ENCODE measurements at regions not wholly inside any gene's neighbourhood (a gene's known extent, or its start where the extent isn't known, plus 50 kb on each side); places are given as distances from the start of the nearest gene placed in this dataset.

DNA sequence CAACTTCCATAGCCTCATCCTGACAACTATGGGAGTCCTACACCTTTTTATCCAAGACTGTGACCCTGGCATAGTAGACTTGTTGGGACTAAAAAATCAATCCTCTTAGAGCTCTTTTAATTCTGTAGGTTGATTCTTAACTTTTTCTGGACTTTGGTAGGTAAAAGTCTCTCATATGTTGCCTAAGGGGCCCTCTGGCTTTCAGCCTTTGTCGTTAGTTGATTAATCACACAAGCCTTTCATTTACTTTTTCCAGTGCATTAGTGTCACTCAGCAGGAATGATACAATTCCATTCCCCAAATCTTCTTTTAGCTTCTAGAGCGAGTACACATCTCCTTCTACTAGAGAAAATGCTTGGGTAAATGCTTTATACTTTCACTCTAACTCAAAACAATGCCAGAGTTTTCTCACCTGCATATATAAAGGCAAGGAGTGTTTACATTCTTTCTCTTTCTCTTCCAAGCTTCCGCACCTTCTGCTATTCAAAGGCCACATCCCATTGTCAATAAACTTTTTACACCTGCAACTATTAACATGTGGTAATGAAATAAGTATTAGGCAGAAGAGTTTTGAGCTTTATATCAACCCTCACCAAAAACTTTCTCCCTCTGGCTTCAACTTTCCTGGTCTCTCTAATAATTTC is 516.6 kb downstream of the FAM181B start:
- Histone ChIP-seq H3K27me3 (ENCODE audit: control insufficient read depth in 3 of 3, insufficient read depth in 3 of 3, low read depth in 1 of 3, low read length in 3 of 3) (no peaks in the 10 kb centered on the region), H3K9me3 (replicated peaks in 1 of 2; ENCODE audit: control insufficient read depth in 2 of 2, insufficient read depth in 1 of 2, low read depth in 1 of 2, low read length in 2 of 2) (no peaks in the 10 kb centered on the region), H2BK120ac (ENCODE audit: low read depth, low read length) (no peak overlapping the region), H3K23ac (ENCODE audit: low read depth, low read length, poor library complexity) (no peak overlapping the region), H3K36me3 (replicated peaks in 1 of 2; ENCODE audit: control insufficient read depth in 2 of 2, insufficient read depth in 2 of 2, low read length in 2 of 2) (no peaks in the 10 kb centered on the region), H2AK5ac (ENCODE audit: low read depth, low read length) (no peak overlapping the region), H3K18ac (ENCODE audit: low read length) (no peak overlapping the region), H3K4me3 (ENCODE audit: low read length in 2 of 2) (no peak overlapping the region), H2BK12ac (ENCODE audit: low read length) (no peak overlapping the region), H2AFZ (ENCODE audit: low read length) (no peak overlapping the region), H3K4me1 (ENCODE audit: control insufficient read depth in 2 of 2, insufficient read depth in 1 of 2, low read depth in 1 of 2, low read length in 2 of 2) (no peaks in the 10 kb centered on the region), H3K9ac (ENCODE audit: low read depth, low read length, poor library complexity) (no peak overlapping the region), H4K8ac (ENCODE audit: low read depth, low read length) (no peak overlapping the region), H3K79me1 (ENCODE audit: low read depth, low read length) (no peaks in the 10 kb centered on the region), H3K4me2 (ENCODE audit: insufficient read depth, low read length, poor library complexity, severe bottlenecking) (no peak overlapping the region), H3K4ac (ENCODE audit: low read length) (no peak overlapping the region), H2BK15ac (ENCODE audit: low read length) (no peak overlapping the region), H2BK5ac (ENCODE audit: low read length) (no peak overlapping the region), H3K27ac (replicated peaks; ENCODE audit: low read length) (no peak overlapping the region), H3K14ac (ENCODE audit: low read length) (no peak overlapping the region), H4K91ac (ENCODE audit: low read depth, low read length, poor library complexity) (no peak overlapping the region)
- no CpG with 5 or more reads among the region's 3 CpGs for WGBS, 2 donors (ENCODE audit: extremely low coverage in 2 of 2, insufficient read length in 2 of 2, insufficient replicate concordance in 1 of 2)
- no peak for DNase-seq (ENCODE audit: low spot score)

DNA sequence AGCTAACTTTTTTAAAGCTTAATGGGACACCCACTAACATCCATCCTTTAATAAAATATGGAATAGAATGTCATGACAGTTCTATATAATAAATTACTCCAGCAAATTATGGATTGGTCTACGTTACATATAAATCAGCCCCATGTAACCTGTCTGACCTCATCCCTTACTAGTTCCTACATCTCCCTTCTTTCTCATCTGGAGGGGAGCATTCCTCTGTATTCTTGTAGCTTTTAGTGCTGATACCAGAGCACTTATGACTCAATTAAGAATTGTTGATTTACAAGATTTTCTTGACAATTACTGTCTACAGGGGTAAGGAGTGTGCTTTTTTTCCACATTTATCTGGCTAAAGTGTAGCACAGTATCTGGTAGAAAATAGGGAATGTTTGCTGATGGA is 523.7 kb downstream of the FAM181B start:
- Histone ChIP-seq H2AK5ac (ENCODE audit: low read depth, low read length) (no peak overlapping the region), H2BK120ac (ENCODE audit: low read depth, low read length) (no peak overlapping the region), H2BK15ac (ENCODE audit: low read length) (no peak overlapping the region), H3K36me3 (replicated peaks in 1 of 2; ENCODE audit: control insufficient read depth in 2 of 2, insufficient read depth in 2 of 2, low read length in 2 of 2) (no peaks in the 10 kb centered on the region), H3K4ac (ENCODE audit: low read length) (no peak overlapping the region), H4K91ac (ENCODE audit: low read depth, low read length, poor library complexity) (no peak overlapping the region), H3K79me1 (ENCODE audit: low read depth, low read length) (no peaks in the 10 kb centered on the region), H3K4me2 (ENCODE audit: insufficient read depth, low read length, poor library complexity, severe bottlenecking) (no peak overlapping the region), H3K18ac (ENCODE audit: low read length) (no peak overlapping the region), H3K14ac (ENCODE audit: low read length) (no peak overlapping the region), H4K8ac (ENCODE audit: low read depth, low read length) (no peak overlapping the region), H3K23ac (ENCODE audit: low read depth, low read length, poor library complexity) (no peak overlapping the region), H2AFZ (ENCODE audit: low read length) (no peak overlapping the region), H3K4me3 (ENCODE audit: low read length in 2 of 2) (no peak overlapping the region), H3K27me3 (ENCODE audit: control insufficient read depth in 3 of 3, insufficient read depth in 3 of 3, low read depth in 1 of 3, low read length in 3 of 3) (no peaks in the 10 kb centered on the region), H3K9me3 (replicated peaks in 1 of 2; ENCODE audit: control insufficient read depth in 2 of 2, insufficient read depth in 1 of 2, low read depth in 1 of 2, low read length in 2 of 2) (no peaks in the 10 kb centered on the region), H3K9ac (ENCODE audit: low read depth, low read length, poor library complexity) (no peak overlapping the region), H3K27ac (replicated peaks; ENCODE audit: low read length) (no peak overlapping the region), H2BK12ac (ENCODE audit: low read length) (no peak overlapping the region), H3K4me1 (ENCODE audit: control insufficient read depth in 2 of 2, insufficient read depth in 1 of 2, low read depth in 1 of 2, low read length in 2 of 2) (no peaks in the 10 kb centered on the region), H2BK5ac (ENCODE audit: low read length) (no peak overlapping the region)
- no CpG with 5 or more reads among the region's 1 CpG for WGBS, 2 donors (ENCODE audit: extremely low coverage in 2 of 2, insufficient read length in 2 of 2, insufficient replicate concordance in 1 of 2)
- DNase-seq (ENCODE audit: low spot score), result no peak

DNA sequence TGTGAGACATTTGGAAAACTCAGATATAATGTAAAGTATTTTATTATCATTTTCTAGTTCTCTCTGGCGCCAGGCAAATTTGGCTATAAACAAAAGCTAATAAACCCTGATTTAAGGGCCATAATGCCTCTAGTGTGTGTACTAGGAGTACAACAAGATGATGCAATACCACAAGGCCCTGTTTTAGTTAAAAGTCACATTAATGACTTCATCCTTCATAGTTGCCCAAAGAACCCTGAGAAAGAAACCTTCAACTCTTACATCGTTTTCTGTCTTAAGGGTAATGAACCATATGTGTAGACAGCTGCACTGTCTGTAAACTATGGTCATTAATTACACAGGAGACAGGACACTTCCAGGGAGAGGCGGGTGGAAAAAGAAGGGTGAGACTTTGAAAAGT is 538.4 kb downstream of the FAM181B start:
- Histone ChIP-seq H3K36me3 (replicated peaks in 1 of 2; ENCODE audit: control insufficient read depth in 2 of 2, insufficient read depth in 2 of 2, low read length in 2 of 2) (no peaks in the 10 kb centered on the region), H3K23ac (ENCODE audit: low read depth, low read length, poor library complexity) (no peak overlapping the region)

DNA sequence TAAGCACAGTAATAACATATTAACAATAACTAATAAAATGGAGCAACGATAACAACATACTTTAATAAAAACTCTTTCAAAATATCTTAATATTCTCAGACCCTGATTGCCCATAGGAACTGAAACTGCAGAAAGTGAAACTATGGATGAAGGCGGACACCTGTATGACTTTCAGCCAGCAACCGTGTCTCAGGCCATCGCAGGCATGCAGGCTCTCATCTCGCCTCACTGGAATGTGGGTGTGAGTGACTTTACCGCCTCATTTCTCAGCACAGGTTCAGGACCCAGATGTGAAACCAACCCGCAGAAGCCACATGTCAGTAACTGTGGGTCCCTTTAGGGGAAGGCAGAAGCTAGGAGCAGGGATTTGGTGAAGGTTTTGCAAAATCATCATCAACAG is 539.1 kb downstream of the FAM181B start:
- Histone ChIP-seq H3K14ac (ENCODE audit: low read length) (no peak overlapping the region), H4K8ac (ENCODE audit: low read depth, low read length) (no peak overlapping the region), H3K9me3 (replicated peaks in 1 of 2; ENCODE audit: control insufficient read depth in 2 of 2, insufficient read depth in 1 of 2, low read depth in 1 of 2, low read length in 2 of 2) (no peaks in the 10 kb centered on the region), H3K4ac (ENCODE audit: low read length) (no peak overlapping the region), H3K4me2 (ENCODE audit: insufficient read depth, low read length, poor library complexity, severe bottlenecking) (no peak overlapping the region), H2BK5ac (ENCODE audit: low read length) (no peak overlapping the region), H2BK15ac (ENCODE audit: low read length) (no peak overlapping the region), H3K27me3 (ENCODE audit: control insufficient read depth in 3 of 3, insufficient read depth in 3 of 3, low read depth in 1 of 3, low read length in 3 of 3) (no peaks in the 10 kb centered on the region), H3K4me3 (ENCODE audit: low read length in 2 of 2) (no peak overlapping the region), H3K4me1 (ENCODE audit: control insufficient read depth in 2 of 2, insufficient read depth in 1 of 2, low read depth in 1 of 2, low read length in 2 of 2) (no peaks in the 10 kb centered on the region), H3K23ac (ENCODE audit: low read depth, low read length, poor library complexity) (no peak overlapping the region), H2BK120ac (ENCODE audit: low read depth, low read length) (no peak overlapping the region), H3K36me3 (replicated peaks in 1 of 2; ENCODE audit: control insufficient read depth in 2 of 2, insufficient read depth in 2 of 2, low read length in 2 of 2) (no peaks in the 10 kb centered on the region), H2AFZ (ENCODE audit: low read length) (no peak overlapping the region), H4K91ac (ENCODE audit: low read depth, low read length, poor library complexity) (no peak overlapping the region), H2AK5ac (ENCODE audit: low read depth, low read length) (no peak overlapping the region), H2BK12ac (ENCODE audit: low read length) (no peak overlapping the region), H3K27ac (replicated peaks; ENCODE audit: low read length) (no peak overlapping the region), H3K18ac (ENCODE audit: low read length) (no peak overlapping the region), H3K9ac (ENCODE audit: low read depth, low read length, poor library complexity) (no peak overlapping the region), H3K79me1 (ENCODE audit: low read depth, low read length) (no peaks in the 10 kb centered on the region)
- DNase-seq (ENCODE audit: low spot score), result no peak
- no CpG with 5 or more reads among the region's 7 CpGs for WGBS, 2 donors (ENCODE audit: extremely low coverage in 2 of 2, insufficient read length in 2 of 2, insufficient replicate concordance in 1 of 2)

More for the DNA sequence above, 538.4 kb downstream of the FAM181B start:
- no peak overlapping the region for H3K4ac ChIP-seq (ENCODE audit: low read length)
- no peak overlapping the region for H3K14ac ChIP-seq (ENCODE audit: low read length)
- H2BK12ac ChIP-seq (ENCODE audit: low read length), result no peak overlapping the region
- no CpG with 5 or more reads among the region's 3 CpGs for WGBS, 2 donors (ENCODE audit: extremely low coverage in 2 of 2, insufficient read length in 2 of 2, insufficient replicate concordance in 1 of 2)
- H3K4me2 ChIP-seq (ENCODE audit: insufficient read depth, low read length, poor library complexity, severe bottlenecking), result no peak overlapping the region
- no peak overlapping the region for H4K8ac ChIP-seq (ENCODE audit: low read depth, low read length)
- DNase-seq (ENCODE audit: low spot score), result no peak
- H2BK15ac ChIP-seq (ENCODE audit: low read length), result no peak overlapping the region
- H3K79me1 ChIP-seq (ENCODE audit: low read depth, low read length), result no peaks in the 10 kb centered on the region
- H3K4me1 ChIP-seq (ENCODE audit: control insufficient read depth in 2 of 2, insufficient read depth in 1 of 2, low read depth in 1 of 2, low read length in 2 of 2), result no peaks in the 10 kb centered on the region
- no peak overlapping the region for H2BK120ac ChIP-seq (ENCODE audit: low read depth, low read length)
- no peaks in the 10 kb centered on the region for H3K27me3 ChIP-seq (ENCODE audit: control insufficient read depth in 3 of 3, insufficient read depth in 3 of 3, low read depth in 1 of 3, low read length in 3 of 3)
- no peak overlapping the region for H3K4me3 ChIP-seq (ENCODE audit: low read length in 2 of 2)
- H2AK5ac ChIP-seq (ENCODE audit: low read depth, low read length), result no peak overlapping the region
- H2BK5ac ChIP-seq (ENCODE audit: low read length), result no peak overlapping the region
- no peak overlapping the region for H4K91ac ChIP-seq (ENCODE audit: low read depth, low read length, poor library complexity)
- no peak overlapping the region for H3K9ac ChIP-seq (ENCODE audit: low read depth, low read length, poor library complexity)
- no peak overlapping the region for H3K18ac ChIP-seq (ENCODE audit: low read length)
- no peak overlapping the region for H2AFZ ChIP-seq (ENCODE audit: low read length)
- no peak overlapping the region for H3K27ac ChIP-seq (replicated peaks; ENCODE audit: low read length)
- no peaks in the 10 kb centered on the region for H3K9me3 ChIP-seq (replicated peaks in 1 of 2; ENCODE audit: control insufficient read depth in 2 of 2, insufficient read depth in 1 of 2, low read depth in 1 of 2, low read length in 2 of 2)
